DND-41 (cell line): ENCODE measurements at regions not wholly inside any gene's neighbourhood (a gene's known extent, or its start where the extent isn't known, plus 50 kb on each side); places are given as distances from the start of the nearest gene placed in this dataset.

Source experiments
- ATAC-seq: fragments of 200-7000 bp; cut with Tn5 transposase; 3 replicates; pipeline ENCODE4 v1.9.1; 2021; ENCODE audit warnings: low read depth; ENCODE audit not compliant: insufficient read depth
- DNase-seq: peaks from one replicate; pipeline ENCODE4 v3.0.0-alpha.2; 2020
- H2AFZ ChIP-seq: 2 replicates; pipeline ENCODE4 v1.6.0; 2012; ENCODE audit warnings: low read depth, low read length
- H3K27ac ChIP-seq: 2 replicates; pipeline ENCODE4 v1.5.1; 2012; ENCODE audit warnings: low read length, inconsistent platforms
- H3K27me3 ChIP-seq: fragments of 200-600 bp; sonication (generic); 2 replicates; pipeline ENCODE4 v1.6.0; 2012; ENCODE audit warnings: low read length, mild to moderate bottlenecking, inconsistent platforms; ENCODE audit not compliant: insufficient read depth, poor library complexity
- H3K36me3 ChIP-seq: 2 replicates; pipeline ENCODE4 v1.5.1; 2012; ENCODE audit warnings: low read length, inconsistent platforms; ENCODE audit not compliant: insufficient read depth
- H3K4me1 ChIP-seq: 2 replicates; pipeline ENCODE4 v1.5.1; 2012; ENCODE audit warnings: mild to moderate bottlenecking, low read length; ENCODE audit not compliant: insufficient read depth
- H3K4me2 ChIP-seq: 2 replicates; pipeline ENCODE4 v1.6.0; 2012; ENCODE audit warnings: mild to moderate bottlenecking, moderate library complexity, low read length, inconsistent platforms; ENCODE audit not compliant: insufficient read depth
- H3K4me3 ChIP-seq, 2 experiments: fragments of 200-600 bp in 1 of 2; shearing (Covaris generic) in 1 of 2; 2 replicates each; pipeline ENCODE4 v1.5.1; 2012 to 2016; ENCODE audit warnings: inconsistent platforms in 2 of 2, low read length in 2 of 2, mild to moderate bottlenecking in 2 of 2, low read depth in 1 of 2, moderate library complexity in 1 of 2
- H3K79me2 ChIP-seq: 2 replicates; pipeline ENCODE4 v1.6.0; 2012; ENCODE audit warnings: low read length, inconsistent platforms; ENCODE audit not compliant: insufficient read depth
- H3K9ac ChIP-seq: 2 replicates; pipeline ENCODE4 v1.6.0; 2012; ENCODE audit warnings: low read depth, mild to moderate bottlenecking, inconsistent platforms, low read length, moderate library complexity
- H3K9me3 ChIP-seq: 2 replicates; pipeline ENCODE4 v1.5.1; 2012; ENCODE audit warnings: low read length, moderate library complexity, mild to moderate bottlenecking, inconsistent platforms; ENCODE audit not compliant: insufficient read depth, severe bottlenecking
- H4K20me1 ChIP-seq: 2 replicates; pipeline ENCODE4 v1.6.0; 2012; ENCODE audit warnings: low read length; ENCODE audit not compliant: insufficient read depth
- EZH2 ChIP-seq: IDR thresholded peaks from 3 replicates; pipeline ENCODE4 v1.6.1; 2012; ENCODE audit warnings: borderline replicate concordance, low read depth, mild to moderate bottlenecking, moderate library complexity, low read length, inconsistent platforms; ENCODE audit not compliant: severe bottlenecking
- TF ChIP-seq, protein P1 (sequence below): IDR thresholded peaks from 2 replicates; pipeline ENCODE4 v1.5.1; 2012; ENCODE audit warnings: borderline replicate concordance, low read length, moderate library complexity, mild to moderate bottlenecking; ENCODE audit not compliant: poor library complexity, severe bottlenecking; ENCODE audit errors: extremely low read depth

GRCh38 chr14:96633096-96633495 is 130.9 kb downstream of the PAPOLA start:
- no peak overlapping the region for H3K4me2 ChIP-seq
- H3K79me2 ChIP-seq, result no peaks in the 10 kb centered on the region
- no peak for TF ChIP-seq EZH2
- TF ChIP-seq, protein P1, sequence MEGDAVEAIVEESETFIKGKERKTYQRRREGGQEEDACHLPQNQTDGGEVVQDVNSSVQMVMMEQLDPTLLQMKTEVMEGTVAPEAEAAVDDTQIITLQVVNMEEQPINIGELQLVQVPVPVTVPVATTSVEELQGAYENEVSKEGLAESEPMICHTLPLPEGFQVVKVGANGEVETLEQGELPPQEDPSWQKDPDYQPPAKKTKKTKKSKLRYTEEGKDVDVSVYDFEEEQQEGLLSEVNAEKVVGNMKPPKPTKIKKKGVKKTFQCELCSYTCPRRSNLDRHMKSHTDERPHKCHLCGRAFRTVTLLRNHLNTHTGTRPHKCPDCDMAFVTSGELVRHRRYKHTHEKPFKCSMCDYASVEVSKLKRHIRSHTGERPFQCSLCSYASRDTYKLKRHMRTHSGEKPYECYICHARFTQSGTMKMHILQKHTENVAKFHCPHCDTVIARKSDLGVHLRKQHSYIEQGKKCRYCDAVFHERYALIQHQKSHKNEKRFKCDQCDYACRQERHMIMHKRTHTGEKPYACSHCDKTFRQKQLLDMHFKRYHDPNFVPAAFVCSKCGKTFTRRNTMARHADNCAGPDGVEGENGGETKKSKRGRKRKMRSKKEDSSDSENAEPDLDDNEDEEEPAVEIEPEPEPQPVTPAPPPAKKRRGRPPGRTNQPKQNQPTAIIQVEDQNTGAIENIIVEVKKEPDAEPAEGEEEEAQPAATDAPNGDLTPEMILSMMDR, result no peak
- no peak overlapping the region for H3K4me3 ChIP-seq
- no peak overlapping the region for H2AFZ ChIP-seq
- H3K9me3 ChIP-seq, result no peaks in the 10 kb centered on the region
- H3K4me1 ChIP-seq, result no peaks in the 10 kb centered on the region
- H3K36me3 ChIP-seq, result no peaks in the 10 kb centered on the region
- no peak overlapping the region for H3K9ac ChIP-seq
- DNase-seq (no peak), ATAC-seq (no peak)
- H3K27ac ChIP-seq, result no peak overlapping the region
- H3K27me3 ChIP-seq, result peaks cover 3% of the 10 kb centered on the region
- no peaks in the 10 kb centered on the region for H4K20me1 ChIP-seq

- no peak for ATAC-seq
- Histone ChIP-seq H3K79me2 (no peaks in the 10 kb centered on the region), H3K36me3 (no peaks in the 10 kb centered on the region), H3K4me3 (no peak overlapping the region), H3K9me3 (no peaks in the 10 kb centered on the region), H3K4me1 (no peaks in the 10 kb centered on the region), H3K9ac (no peak overlapping the region), H3K27ac (no peak overlapping the region), H4K20me1 (no peaks in the 10 kb centered on the region), H3K27me3 (no peaks in the 10 kb centered on the region), H2AFZ (no peak overlapping the region), H3K4me2 (no peak overlapping the region)
- no peak for TF ChIP-seq EZH2
- TF ChIP-seq, protein P1, result no peak
- DNase-seq, result no peak
Observed at GRCh38 chr14:96634481-96634880, 132.3 kb downstream of the PAPOLA start.

- Histone ChIP-seq H3K9ac (no peak overlapping the region), H3K79me2 (no peaks in the 10 kb centered on the region), H3K4me1 (no peaks in the 10 kb centered on the region), H3K27ac (no peak overlapping the region), H3K9me3 (no peaks in the 10 kb centered on the region), H4K20me1 (no peaks in the 10 kb centered on the region), H2AFZ (no peak overlapping the region), H3K4me2 (no peak overlapping the region), H3K27me3 (no peaks in the 10 kb centered on the region), H3K4me3 (no peak overlapping the region), H3K36me3 (no peaks in the 10 kb centered on the region)
- TF ChIP-seq, protein P1, result no peak
- TF ChIP-seq EZH2, result no peak
- ATAC-seq, result no peak
- DNase-seq, result no peak
Observed at GRCh38 chr14:96634896-96635295, 132.7 kb downstream of the PAPOLA start.

DNA sequence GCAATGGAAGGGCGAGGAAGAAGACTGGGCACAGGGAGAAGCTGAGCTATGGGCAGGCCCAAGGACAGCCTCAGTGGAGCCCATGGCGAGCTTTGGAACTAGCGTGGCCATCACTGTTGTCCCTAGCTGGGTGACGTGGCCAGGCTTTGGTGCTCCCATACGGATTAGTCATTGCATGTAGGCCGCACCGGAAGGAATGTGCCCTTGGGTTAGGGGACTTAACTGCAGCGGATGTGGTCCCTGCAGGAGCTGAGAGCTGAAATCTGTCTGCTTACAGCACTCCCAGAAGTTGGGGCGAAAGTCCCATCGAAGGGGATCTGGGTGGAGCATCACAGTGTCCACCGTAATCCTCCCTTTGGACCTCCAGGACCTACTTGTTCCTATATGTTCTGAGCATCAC is 133.7 kb downstream of the PAPOLA start:
- no peaks in the 10 kb centered on the region for H4K20me1 ChIP-seq
- DNase-seq (no peak), ATAC-seq (no peak)
- H3K9me3 ChIP-seq, result no peaks in the 10 kb centered on the region
- H2AFZ ChIP-seq, result no peak overlapping the region
- TF ChIP-seq EZH2, result no peak
- TF ChIP-seq, protein P1, result no peak
- no peaks in the 10 kb centered on the region for H3K36me3 ChIP-seq
- H3K27ac ChIP-seq, result no peak overlapping the region
- H3K4me3 ChIP-seq, result no peak overlapping the region
- no peak overlapping the region for H3K4me2 ChIP-seq
- no peaks in the 10 kb centered on the region for H3K27me3 ChIP-seq
- no peaks in the 10 kb centered on the region for H3K4me1 ChIP-seq
- no peak overlapping the region for H3K9ac ChIP-seq
- H3K79me2 ChIP-seq, result no peaks in the 10 kb centered on the region
